ENCODE measurements at regions not wholly inside any gene's neighbourhood (a gene's known extent, or its start where the extent isn't known, plus 50 kb on each side); places are given as distances from the start of the nearest gene placed in this dataset.

DNA sequence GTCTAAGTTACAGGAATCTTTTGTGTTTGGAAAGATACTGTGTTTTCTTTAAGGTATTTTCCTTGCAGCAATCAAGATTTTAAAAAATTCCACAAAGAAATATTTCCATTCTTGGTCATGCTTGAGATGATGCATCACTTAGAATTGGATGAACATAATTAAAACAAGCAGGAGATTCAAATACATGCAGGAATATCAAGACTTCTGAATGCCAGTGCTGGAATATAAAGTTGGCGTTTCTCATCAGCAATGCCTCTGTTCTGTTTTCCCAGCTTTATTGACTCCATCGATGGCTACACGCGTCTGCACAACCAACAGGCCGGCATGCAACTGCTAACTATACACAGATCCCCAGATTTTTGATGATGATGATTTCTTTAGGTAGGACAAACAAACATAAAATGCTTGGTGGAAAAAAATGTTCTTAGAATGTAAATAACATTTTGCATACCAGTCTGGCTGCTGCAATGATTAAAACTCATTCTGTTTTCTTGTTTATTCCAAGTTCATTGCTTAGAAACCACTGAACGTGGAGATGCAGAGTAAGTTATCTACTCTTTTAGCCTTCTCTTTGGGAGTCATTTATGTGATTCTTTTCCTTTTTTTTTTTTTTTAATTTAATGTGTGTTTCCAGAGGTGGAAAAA is 91.3 kb upstream of the FAM171A1 start:
- no peak for DNase-seq

DNA sequence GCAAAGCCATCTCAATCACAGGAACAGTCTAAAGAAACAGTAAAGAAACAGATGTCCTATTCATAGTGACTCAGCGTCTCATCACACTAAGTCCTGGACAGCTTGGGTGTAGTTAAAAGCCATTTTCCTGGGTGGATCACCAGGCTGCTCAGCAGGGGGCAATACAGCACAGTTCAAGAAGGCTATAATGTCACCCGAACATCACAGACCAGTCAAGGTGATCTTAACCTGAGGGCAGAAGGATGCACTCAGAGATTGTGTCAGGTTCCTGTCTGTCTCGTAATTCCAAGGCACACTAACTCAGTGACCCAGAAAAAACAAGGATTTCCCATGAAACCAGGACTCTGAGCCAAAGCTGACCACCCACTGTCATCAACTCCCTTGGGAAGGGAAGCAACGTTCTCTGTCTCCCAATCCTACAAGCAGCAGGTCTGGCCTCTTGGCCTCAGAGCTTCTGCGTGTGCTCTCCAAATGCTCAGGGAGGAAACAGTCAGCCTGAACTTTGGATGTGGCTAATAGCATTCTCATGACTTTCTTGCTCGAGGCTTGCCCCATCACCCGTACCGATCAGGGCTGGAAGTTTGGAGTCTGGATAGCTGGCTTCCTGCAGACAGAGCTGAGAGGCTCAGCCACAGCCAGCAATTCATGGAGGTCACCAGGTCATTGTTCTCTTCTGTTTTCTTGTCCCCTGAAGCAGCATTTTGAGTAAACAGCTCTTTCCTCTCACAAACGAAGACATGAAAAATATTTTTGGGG is 90.4 kb upstream of the FAM171A1 start:
- DNase-seq: no peak

DNA sequence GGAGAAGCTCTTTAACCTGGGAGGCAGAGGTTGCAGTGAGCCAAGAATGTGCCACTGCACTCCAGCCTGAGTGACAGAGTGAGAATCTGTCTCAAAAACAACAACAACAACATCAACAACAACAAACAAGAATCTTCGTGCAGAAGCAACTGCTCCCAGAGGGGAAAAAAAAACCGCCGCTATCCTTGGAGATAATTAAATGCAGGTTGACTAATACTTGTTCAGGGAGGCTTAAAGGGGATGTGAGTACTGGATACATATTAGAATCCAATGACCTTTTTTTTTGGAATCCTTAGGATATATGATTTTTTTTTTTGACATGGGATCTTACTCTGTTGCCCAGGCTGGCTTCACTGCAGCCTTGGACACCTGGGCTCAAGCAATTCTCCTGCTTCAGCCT is 89.6 kb upstream of the FAM171A1 start:
- no peak for DNase-seq

DNA sequence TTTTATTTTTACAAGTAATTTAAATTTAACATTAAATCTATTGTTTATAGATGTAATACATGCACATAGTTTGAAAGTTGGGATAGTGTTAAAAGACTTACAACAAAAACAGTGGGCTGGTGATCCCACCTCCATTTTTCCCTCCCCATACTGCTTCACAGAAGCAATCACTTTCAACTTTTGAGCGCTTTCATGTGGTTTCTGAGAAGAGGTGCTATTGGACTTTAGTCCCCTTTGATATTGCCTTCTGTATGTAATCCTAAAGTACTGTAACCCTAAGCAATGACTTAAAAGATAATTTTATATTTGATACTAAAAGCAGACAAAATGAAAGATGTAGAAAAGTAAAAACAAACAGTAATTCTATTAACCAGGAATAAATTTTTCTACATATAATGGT is 88.1 kb upstream of the FAM171A1 start:
- no peak for DNase-seq

DNA sequence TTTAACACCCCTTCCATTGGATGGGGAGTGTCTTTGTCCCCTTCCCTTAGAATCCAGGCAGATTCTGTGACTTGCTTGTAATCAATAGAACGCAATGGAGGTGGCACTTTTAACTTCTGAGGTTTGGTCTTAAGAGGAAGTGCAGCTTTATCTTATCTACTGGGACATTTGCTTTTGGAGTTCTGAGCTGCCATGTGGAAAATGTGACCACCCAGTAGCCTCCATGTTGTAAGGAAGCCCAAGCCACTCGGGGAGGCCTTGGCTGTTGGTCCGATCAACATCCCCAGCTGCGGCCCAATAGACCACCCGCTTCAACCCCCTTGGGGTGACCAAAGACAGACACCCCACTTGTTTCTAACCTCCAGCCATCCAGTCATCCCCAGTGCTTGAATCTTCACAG is 86.3 kb upstream of the FAM171A1 start:
- no peak for DNase-seq

DNA sequence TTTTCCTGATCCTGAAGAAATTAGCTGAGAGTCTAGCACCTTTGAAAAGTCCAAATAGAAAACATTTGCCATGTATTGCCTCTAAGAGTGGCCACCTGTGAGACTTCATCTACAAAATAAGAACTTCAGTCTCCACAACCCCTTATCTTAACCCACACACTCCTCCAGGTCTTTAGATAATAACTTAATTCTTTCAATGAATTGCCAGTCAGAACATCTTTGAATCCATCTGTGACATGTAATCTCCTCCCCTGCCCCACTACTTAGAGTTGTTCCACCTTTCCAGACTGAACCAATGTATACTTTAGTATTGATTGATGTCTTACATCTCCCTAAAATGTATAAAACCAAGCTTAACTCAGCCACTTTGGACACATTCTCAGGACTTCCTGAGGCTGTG is 84.4 kb upstream of the FAM171A1 start:
- no peak for DNase-seq

DNA sequence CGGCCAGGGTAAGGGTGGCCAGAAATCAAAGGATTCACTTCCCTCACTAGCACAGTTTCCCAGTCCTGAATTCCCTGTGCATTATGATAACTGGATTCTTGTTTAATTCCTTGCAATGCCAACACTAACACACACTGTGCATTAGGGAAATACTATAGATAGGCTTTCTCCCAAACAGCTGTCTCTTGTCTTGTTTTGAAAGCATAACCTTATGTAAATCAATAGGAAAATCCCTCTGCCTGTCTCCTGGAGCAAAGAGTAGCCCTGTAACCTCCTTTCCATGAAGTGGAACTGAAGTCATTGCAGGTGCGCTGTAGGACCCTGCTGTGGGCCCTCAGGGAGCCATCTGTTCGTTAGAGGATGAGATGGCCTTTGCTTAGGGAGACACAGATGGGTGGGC is 82.8 kb upstream of the FAM171A1 start:
- no peak for DNase-seq

GRCh38 chr10:15453457-15453856 is 82.4 kb upstream of the FAM171A1 start:
- DNase-seq: no peak

- no peak for DNase-seq
Observed at GRCh38 chr10:15452545-15452944, 81.5 kb upstream of the FAM171A1 start.

DNA sequence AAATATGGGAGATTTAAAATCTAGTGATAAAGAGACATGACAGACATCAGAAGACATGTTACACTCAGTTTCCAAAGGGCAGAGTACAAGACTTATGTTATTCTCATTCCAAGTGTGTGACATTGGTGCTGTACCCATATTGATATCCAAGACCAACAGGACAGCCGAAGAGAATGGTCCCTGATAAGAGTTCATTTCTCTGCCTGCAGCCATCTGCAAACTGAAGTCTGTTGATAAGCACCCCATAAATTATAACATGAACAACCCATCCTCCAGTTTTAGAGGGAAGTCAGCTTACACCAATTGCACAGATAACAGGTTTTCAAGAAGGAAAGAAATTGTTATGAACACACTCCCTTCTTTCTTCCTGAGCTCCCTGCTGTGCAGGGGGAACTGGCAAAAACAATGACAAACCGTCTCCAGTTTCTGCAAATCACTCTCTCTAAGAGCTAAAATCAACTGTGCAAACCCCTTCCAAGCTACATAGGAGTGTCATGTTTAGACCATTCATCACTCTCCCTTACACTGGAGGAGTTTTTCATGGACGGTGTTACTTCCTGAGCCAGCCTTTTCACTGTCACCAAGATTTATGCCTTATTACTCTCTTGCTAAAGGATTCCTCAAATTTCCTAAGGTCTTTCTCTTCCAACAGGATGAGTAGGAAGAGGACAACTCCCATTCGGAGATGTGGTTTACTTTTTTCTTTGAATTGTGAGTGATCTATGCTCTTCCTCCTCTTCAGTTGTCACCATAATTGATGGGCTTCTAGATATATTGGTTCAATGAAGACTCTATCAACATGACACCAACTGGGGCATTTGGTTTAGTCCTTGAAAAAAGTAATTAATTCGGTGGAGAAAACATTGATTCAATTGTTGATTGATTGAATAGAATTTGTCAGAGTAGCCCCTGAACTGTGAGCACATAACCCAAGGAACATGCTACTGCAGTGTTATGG is 80.3 kb upstream of the FAM171A1 start:
- no peak for DNase-seq

DNA sequence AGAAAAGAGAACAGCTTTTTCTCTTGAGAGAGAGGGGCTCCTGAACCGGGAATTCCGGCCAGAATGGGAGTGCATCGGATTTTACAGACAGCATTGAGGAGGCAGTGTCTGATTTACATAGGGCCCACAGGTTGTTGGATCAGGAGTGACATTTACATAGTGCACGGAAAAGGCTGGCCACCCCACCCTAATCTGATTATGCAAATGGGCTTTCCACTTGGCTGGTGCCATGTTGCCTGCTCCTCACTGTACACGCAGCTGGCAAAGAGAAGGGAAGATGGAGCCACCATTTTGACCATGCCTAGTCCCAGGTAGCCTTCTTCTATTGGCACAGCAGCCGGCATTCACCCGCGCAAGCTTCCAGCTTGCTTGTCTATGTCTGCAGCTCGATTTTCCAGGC is 77.5 kb upstream of the FAM171A1 start:
- no peak for DNase-seq

DNA sequence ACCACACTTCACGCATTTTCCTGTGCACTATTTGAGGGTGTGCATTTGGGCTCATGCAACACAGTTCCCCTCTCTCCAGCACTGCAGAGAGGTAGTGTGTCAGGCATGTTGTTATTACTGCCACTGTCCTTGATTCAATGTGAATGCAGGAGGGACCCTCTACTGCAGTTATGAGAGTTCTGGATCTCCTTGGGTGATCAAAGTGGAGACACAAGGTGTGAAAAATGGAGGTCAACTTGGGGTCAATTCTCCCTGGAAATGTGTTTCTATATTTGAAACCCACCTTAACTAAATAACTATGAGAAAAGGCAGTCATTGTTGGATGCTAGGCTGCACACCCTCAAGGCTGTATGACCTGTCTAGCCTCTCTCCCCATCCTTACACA is 73.9 kb upstream of the FAM171A1 start:
- DNase-seq: no peak

GRCh38 chr10:15444105-15445005 is 73.3 kb upstream of the FAM171A1 start:
- no peak for DNase-seq

DNA sequence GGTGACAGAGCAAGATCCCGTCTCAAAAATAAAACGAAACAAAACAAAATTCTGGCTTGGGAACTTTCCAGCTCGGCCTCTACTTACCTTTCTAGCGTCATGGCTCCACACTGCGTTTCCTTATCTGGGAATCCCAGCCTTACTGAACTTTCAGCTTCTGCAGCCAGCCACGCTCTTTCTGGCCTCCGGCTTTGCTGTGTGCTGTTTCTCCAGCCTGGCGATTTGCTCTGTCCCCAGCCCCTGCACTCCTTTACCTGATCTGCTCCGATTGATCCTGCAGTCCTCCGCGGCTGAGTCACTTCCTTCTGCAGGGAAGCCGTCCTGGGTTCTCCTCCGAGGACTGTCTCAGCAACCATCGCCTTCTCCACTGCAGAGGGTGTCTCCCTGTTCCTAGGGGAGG is 71.0 kb upstream of the FAM171A1 start:
- DNase-seq: no peak

DNA sequence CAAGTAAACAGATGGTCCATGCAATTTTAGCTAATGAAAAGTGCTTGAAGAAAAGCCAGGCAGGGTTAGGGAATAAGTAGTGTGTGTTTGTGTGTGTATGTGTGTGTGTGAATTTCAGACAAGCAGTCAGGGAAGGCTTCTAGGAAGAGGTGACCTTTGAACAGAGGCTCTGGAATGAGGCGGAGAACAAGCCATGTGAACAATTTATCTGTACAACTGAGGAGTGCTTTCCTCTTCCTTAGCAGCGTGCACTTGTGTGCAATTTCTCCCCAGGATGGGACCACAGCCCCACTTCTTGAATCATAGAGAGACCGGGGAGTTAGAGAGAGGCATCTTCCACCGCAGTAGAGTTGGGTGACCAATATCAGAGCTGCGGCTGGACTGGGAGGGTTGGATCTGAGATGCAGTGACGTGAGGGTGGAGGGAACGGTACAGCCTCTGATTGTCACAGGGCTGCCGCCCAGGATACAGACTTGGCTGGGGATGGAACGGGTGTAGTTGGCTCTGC is 69.2 kb upstream of the FAM171A1 start:
- no peak for DNase-seq

GRCh38 chr10:15439341-15439842 is 68.3 kb upstream of the FAM171A1 start:
- DNase-seq: peak; percentile 29

DNA sequence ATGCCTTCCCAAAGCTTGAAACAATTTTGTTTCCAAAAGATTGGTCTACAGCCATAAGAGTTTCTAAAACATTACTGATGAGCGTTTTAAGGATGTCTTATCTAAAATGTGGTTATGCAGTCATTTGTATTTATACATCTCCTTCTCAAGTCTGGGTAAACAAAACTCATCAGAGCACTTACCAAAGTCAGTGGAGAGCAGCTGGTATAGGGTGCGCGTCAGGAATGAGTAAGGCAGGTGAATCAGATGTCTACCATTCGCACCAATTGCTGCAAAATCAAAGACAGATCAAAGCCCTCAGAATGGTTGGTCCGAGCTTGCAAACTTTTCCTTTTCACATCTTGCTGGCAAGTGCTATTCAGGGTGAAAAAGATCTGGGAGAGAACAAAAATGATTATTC is 65.6 kb upstream of the FAM171A1 start:
- DNase-seq: no peak

- no peak for DNase-seq
Observed at GRCh38 chr10:15433850-15434537, 62.9 kb upstream of the FAM171A1 start.

GRCh38 chr10:15432266-15432665 is 61.2 kb upstream of the FAM171A1 start:
- no peak for DNase-seq

DNA sequence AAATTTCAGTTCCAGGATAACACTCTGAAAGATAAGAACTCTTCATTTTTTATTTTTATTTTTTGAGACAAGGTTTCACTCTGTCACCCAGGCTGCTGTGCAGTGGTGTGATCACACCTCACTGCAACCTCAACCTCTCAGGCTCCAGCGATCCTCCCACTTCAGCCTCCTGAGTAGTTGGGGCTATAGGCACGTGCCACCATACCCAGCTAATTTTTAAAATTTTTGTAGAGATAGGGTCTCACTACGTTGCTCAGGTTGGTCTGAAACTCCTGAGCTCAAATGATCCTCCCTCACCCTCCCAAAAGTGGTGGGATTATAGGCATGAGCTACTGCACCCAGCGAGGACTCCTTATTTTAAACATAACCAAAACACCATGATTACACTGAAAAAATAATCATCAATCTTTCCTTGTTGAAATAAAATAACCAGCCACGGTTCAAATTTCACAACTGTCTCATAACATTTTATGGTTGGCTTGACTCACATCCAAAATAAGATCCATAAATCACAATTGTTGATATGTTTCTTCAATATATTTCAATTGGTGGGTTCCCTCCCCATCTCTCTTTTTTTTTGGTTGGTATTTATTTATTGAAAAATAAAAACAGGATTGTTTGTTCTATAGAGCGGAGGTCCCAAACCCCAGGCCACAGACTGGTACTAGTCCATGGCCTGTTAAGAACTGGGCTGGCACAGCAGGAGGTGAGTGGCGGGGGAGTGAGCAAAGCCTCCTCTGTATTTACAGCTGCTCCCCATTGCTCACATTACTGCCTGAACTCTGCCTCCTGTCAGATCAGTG is 60.1 kb upstream of the FAM171A1 start:
- DNase-seq: no peak

- no peak for DNase-seq
Observed at GRCh38 chr10:15428681-15429080, 57.6 kb upstream of the FAM171A1 start.
